GM12891 (cell line): ENCODE measurements at regions not wholly inside any gene's neighbourhood (a gene's known extent, or its start where the extent isn't known, plus 50 kb on each side); places are given as distances from the start of the nearest gene placed in this dataset.

Experiments used
- PAX5 ChIP-seq: IDR thresholded peaks from 2 replicates; pipeline ENCODE4 v1.6.1; 2011; ENCODE audit warnings: low read length, moderate library complexity, mild to moderate bottlenecking; ENCODE audit not compliant: insufficient read depth, severe bottlenecking
- POLR2A ChIP-seq: IDR thresholded peaks from 2 replicates; pipeline ENCODE4 v1.6.1; 2011; ENCODE audit warnings: low read depth, low read length, control low read depth
- POLR2AphosphoS5 ChIP-seq: IDR thresholded peaks from 2 replicates; pipeline ENCODE4 v1.6.1; 2011; ENCODE audit warnings: low read depth, low read length, control low read depth
- SPI1 ChIP-seq: IDR thresholded peaks from 2 replicates; pipeline ENCODE4 v1.6.1; 2011; ENCODE audit warnings: low read depth, low read length, control low read depth
- TAF1 ChIP-seq: IDR thresholded peaks from 2 replicates; pipeline ENCODE4 v1.6.1; 2011; ENCODE audit warnings: low read depth, low read length, control low read depth

DNA sequence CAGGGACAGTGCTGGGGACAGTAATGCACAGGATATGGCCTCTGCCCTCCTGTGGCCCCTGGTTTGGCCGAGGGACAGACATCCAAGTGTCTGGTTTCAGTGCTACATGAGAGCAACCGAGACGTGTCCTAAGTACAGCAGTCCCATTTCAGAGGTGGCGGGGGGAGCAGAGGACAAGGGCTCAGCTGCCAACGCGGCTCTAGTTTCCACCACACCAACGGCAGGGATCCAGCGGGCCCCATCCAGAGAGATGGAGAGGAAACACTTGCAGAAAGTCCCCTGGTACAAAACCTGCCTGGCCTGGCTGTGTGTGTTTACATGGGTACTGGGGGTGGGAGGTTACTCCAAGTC lies 125.8 kb upstream of the SMURF2 start:
- TF ChIP-seq POLR2A (no peak), POLR2AphosphoS5 (no peak), TAF1 (no peak), PAX5 (no peak), SPI1 (no peak)
